Gastroesophageal sphincter (tissue), 4 donors: ENCODE measurements at regions not wholly inside any gene's neighbourhood (a gene's known extent, or its start where the extent isn't known, plus 50 kb on each side); places are given as distances from the start of the nearest gene placed in this dataset.

Experiments
- ATAC-seq: fragments of 150-250 bp; one replicate; pipeline ENCODE4 v1.9.1; 2016; ENCODE audit warnings: mild to moderate bottlenecking, moderate library complexity
- H3K27ac ChIP-seq, 4 donors: fragments of 200-600 bp; sonication (generic) in 3 of 4; 1 replicate in 3 of 4; 2 replicates in 1 of 4; pipeline ENCODE4 v1.5.1; 2016 to 2019
- H3K27me3 ChIP-seq: fragments of 200-600 bp; sonication (generic); one replicate; pipeline ENCODE4 v1.5.1; 2019
- H3K36me3 ChIP-seq, 2 donors: fragments of 200-600 bp; sonication (generic); one replicate each; pipeline ENCODE4 v1.5.1; 2019; ENCODE audit warnings: control low read depth in 1 of 2
- H3K4me1 ChIP-seq, 3 donors: fragments of 200-600 bp; sonication (generic); 1 replicate in 2 of 3; 2 replicates in 1 of 3; pipeline ENCODE4 v1.5.1; 2016 to 2019; ENCODE audit warnings: control low read depth in 2 of 3
- H3K4me3 ChIP-seq, 2 donors: fragments of 200-600 bp; sonication (generic); one replicate each; pipeline ENCODE4 v1.5.1; 2019; ENCODE audit warnings: mild to moderate bottlenecking in 1 of 2, moderate library complexity in 1 of 2
- H3K9me3 ChIP-seq, 3 donors: fragments of 200-600 bp; sonication (generic); one replicate each; pipeline ENCODE4 v1.5.1; 2017 to 2019; ENCODE audit warnings: control low read depth in 2 of 3
- EP300 ChIP-seq: sonication (generic); formaldehyde crosslinking; IDR thresholded peaks from one replicate; pipeline ENCODE4 v1.6.1; 2017; ENCODE audit warnings: antibody characterized with exemption, mild to moderate bottlenecking
- POLR2A ChIP-seq, 2 donors: fragments of 450-650 bp; IDR thresholded peaks; one replicate each; pipeline ENCODE4 v1.6.1; 2017; ENCODE audit warnings: antibody characterized with exemption in 2 of 2, mild to moderate bottlenecking in 2 of 2, moderate library complexity in 1 of 2
- POLR2AphosphoS5 ChIP-seq: sonication (generic); formaldehyde crosslinking; IDR thresholded peaks from one replicate; pipeline ENCODE4 v1.6.1; 2017; ENCODE audit warnings: antibody characterized with exemption
- WGBS, 2 donors: methylation state at CpG; one replicate each; pipeline ENCODE4 v1.1.5; 2018; ENCODE audit warnings: low coverage in 1 of 2; 5-methylcytosine and 5-hydroxymethylcytosine counted together
- TF ChIP-seq, protein P1 (sequence below), 4 experiments: fragments of 200-600 bp in 2 of 4; fragments of 450-650 bp in 2 of 4; sonication (generic) in 1 of 4; IDR thresholded peaks; one replicate each; pipeline ENCODE4 v1.5.1; 2017 to 2019; ENCODE audit warnings: antibody characterized with exemption in 4 of 4, mild to moderate bottlenecking in 2 of 4, moderate library complexity in 2 of 4

DNA sequence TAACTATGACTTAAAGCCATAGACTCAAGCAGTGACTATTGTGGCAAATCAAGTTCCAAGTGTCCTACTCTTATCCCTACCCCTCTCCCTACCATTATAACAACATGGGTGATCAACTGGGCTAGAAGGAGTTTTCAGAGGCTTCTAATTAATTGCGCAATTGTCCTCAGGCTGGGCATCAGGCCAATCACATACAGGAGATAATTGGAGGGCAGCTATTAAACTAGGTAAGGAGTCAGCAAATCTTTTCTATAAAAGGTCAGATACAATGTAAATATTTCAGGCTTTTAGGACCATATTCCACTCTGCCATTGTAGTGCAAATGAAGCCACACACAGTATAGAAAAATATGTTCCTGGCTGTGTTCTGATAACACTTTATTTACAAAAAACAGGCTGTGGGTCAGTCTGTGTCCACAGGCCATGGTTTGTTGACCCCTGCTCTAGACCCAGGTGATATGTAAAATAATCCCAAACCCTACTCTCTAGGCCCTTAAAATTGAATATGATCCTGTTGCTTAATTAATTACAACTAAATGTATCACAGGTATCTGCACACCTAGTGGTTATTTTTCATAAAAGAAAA lies 141.4 kb upstream of the PIK3R1 start:
- no peak overlapping the region for H3K27ac ChIP-seq
- no peaks in the 10 kb centered on the region for H3K36me3 ChIP-seq
- WGBS, 2 donors, result 92 to 100% methylated on average over 1 of the region's 1 CpG
- no peaks in the 10 kb centered on the region for H3K9me3 ChIP-seq
- no peaks in the 10 kb centered on the region for H3K27me3 ChIP-seq
- no peak overlapping the region for H3K4me3 ChIP-seq
- TF ChIP-seq POLR2AphosphoS5 (no peak), EP300 (no peak), POLR2A (IDR thresholded peaks at IDR 0.05) (no peak)
- TF ChIP-seq, protein P1, sequence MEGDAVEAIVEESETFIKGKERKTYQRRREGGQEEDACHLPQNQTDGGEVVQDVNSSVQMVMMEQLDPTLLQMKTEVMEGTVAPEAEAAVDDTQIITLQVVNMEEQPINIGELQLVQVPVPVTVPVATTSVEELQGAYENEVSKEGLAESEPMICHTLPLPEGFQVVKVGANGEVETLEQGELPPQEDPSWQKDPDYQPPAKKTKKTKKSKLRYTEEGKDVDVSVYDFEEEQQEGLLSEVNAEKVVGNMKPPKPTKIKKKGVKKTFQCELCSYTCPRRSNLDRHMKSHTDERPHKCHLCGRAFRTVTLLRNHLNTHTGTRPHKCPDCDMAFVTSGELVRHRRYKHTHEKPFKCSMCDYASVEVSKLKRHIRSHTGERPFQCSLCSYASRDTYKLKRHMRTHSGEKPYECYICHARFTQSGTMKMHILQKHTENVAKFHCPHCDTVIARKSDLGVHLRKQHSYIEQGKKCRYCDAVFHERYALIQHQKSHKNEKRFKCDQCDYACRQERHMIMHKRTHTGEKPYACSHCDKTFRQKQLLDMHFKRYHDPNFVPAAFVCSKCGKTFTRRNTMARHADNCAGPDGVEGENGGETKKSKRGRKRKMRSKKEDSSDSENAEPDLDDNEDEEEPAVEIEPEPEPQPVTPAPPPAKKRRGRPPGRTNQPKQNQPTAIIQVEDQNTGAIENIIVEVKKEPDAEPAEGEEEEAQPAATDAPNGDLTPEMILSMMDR (IDR thresholded peaks at IDR 0.05), result no peak
- no peaks in the 10 kb centered on the region for H3K4me1 ChIP-seq
- no peak for ATAC-seq

DNA sequence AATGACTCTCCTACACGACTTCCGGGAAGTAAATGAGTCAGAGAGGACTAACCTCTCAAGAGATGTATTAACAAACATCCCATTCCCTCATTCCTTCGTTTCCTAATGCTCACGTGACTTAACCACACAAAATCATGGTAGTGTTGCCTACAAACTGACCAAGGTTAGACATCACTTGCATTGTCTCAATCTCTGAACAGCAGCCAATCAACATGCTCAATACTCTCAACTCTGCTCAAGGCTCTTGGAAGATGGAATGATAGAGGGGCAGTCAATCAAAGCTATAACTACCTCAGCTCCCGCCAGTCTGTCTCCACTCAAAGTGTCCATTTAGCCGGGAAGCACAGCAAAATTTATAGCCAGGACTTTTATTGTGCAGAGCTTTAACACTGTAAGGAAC lies 143.8 kb upstream of the PIK3R1 start:
- H3K4me1 ChIP-seq, result no peaks in the 10 kb centered on the region
- H3K27me3 ChIP-seq, result no peaks in the 10 kb centered on the region
- peak; percentile 32 for ATAC-seq
- no peak overlapping the region for H3K4me3 ChIP-seq
- no peak for TF ChIP-seq POLR2A (IDR thresholded peaks at IDR 0.05)
- no peak for TF ChIP-seq EP300
- TF ChIP-seq, protein P1 (IDR thresholded peaks at IDR 0.05), result no peak
- TF ChIP-seq POLR2AphosphoS5, result no peak
- H3K27ac ChIP-seq, result peak overlapping the region in 1 of 4 donors; percentile 11
- no peaks in the 10 kb centered on the region for H3K9me3 ChIP-seq
- no peaks in the 10 kb centered on the region for H3K36me3 ChIP-seq
- WGBS, 2 donors, result 48 to 90% methylated on average over 5 to 6 of the region's 6 CpGs

DNA sequence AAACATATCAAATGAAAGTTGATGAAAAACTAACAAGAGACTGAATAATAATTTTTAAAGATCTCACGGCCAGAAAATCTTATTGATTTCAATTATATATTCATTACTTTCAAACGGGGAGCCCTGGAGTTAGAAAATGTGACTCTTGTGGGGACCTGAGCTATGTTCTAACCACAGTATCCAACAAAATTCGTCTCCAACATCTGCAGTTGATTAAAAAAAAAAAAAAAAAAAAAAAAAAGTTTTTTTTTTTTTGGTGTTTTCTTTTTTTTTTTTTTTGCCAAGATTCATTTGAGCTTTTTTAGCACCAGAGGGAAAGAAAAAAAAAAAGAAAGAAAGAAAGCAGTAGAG lies 144.3 kb upstream of the PIK3R1 start:
- Histone ChIP-seq H3K4me1 (no peaks in the 10 kb centered on the region), H3K27me3 (no peaks in the 10 kb centered on the region), H3K27ac (peak overlapping the region in 3 of 4 donors; percentile 7 to 23 (median 20)), H3K9me3 (peaks cover 0 to 2% (median 0%) of the 10 kb centered on the region in 3 donors), H3K36me3 (no peaks in the 10 kb centered on the region), H3K4me3 (no peak overlapping the region)
- TF ChIP-seq EP300, result no peak
- TF ChIP-seq POLR2AphosphoS5, result no peak
- TF ChIP-seq POLR2A (IDR thresholded peaks at IDR 0.05), result no peak
- TF ChIP-seq, protein P1 (IDR thresholded peaks at IDR 0.05), result no peak
- 56 to 90% methylated on average over 1 to 3 of the region's 3 CpGs for WGBS, 2 donors
- ATAC-seq, result no peak

DNA sequence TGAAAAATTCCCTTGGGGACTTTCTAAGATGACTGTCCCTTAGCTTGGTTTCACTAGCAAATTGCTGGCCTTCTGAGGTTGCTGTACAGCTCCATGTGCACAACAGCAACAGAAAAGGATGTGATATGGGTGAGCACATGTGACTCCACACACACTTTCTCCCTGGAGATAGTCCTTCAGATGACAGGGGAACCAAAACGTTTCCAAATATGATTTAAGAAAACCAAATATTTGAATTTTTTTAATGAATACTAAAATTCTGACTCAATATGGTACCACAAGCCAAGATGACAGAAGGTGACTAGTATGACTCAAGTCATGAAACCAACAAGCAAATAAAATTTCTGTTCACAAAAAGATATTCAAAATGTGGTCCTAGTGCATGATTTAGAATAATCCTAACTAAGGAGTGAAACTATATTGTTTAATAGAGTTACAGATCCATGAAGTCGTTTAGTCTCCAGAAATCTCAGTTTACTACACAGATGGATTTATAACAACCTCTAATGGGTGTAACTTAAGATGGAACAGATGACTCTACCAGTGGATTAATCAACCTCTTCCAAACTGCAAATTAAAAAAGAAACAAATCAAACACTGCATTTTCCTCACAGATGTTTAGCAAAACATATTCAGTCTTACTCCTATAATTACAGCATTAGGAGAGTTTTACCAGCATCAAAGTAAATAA lies 144.8 kb upstream of the PIK3R1 start:
- no peak overlapping the region for H3K4me3 ChIP-seq
- H3K27me3 ChIP-seq, result no peaks in the 10 kb centered on the region
- no peaks in the 10 kb centered on the region for H3K36me3 ChIP-seq
- H3K27ac ChIP-seq, result peak overlapping the region in 3 of 4 donors; percentile 7 to 23 (median 20)
- 33 to 51% methylated on average over 2 of the region's 2 CpGs for WGBS, 2 donors
- TF ChIP-seq POLR2A (IDR thresholded peaks at IDR 0.05), result no peak
- no peak for TF ChIP-seq EP300
- TF ChIP-seq, protein P1 (IDR thresholded peaks at IDR 0.05), result no peak
- no peak for TF ChIP-seq POLR2AphosphoS5
- ATAC-seq, result peak; percentile 57
- peaks cover 0 to 7% (median 0%) of the 10 kb centered on the region in 3 donors for H3K9me3 ChIP-seq
- no peaks in the 10 kb centered on the region for H3K4me1 ChIP-seq
